ENCODE measurements at regions not wholly inside any gene's neighbourhood (a gene's known extent, or its start where the extent isn't known, plus 50 kb on each side); places are given as distances from the start of the nearest gene placed in this dataset.

- TF ChIP-seq CTCF (IDR thresholded peaks at IDR 0.05) (no peak), POLR2AphosphoS5 (IDR thresholded peaks at IDR 0.05; ENCODE audit: low read depth, low read length) (no peak), SIN3A (IDR thresholded peaks at IDR 0.05; ENCODE audit: borderline replicate concordance, insufficient read depth, low read depth, low read length) (no peak), TCF7L2 (IDR thresholded peaks at IDR 0.05; ENCODE audit: low read depth, low read length) (no peak), REST (IDR thresholded peaks at IDR 0.05; ENCODE audit: insufficient read depth in 1 of 2, low read depth in 2 of 2, low read length in 1 of 2) (no peak)
- H3K4me1 ChIP-seq (ENCODE audit: control insufficient read depth, insufficient read depth, low read length): no peaks in the 10 kb centered on the region
- intact Hi-C loops (cut with micrococcal nuclease; ENCODE audit: unreplicated experiment): no loop called here
- no peak for DNase-seq (ENCODE audit: low read depth, low spot score)
- no peaks in the 10 kb centered on the region for H3K36me3 ChIP-seq (ENCODE audit: control insufficient read depth, insufficient read depth, low read length)
- H3K27ac ChIP-seq (ENCODE audit: low read length): no peak overlapping the region
- no peak for ATAC-seq
- ChIA-PET CTCF (no interaction called here), POLR2A (no interaction called here)
- no TSS peak for BruUV-seq (replicated peaks)
- no peaks in the 10 kb centered on the region for H3K27me3 ChIP-seq (ENCODE audit: control insufficient read depth, insufficient read depth, low read length)
- in situ Hi-C loops (cut with HindIII; ENCODE audit: low pct_unique_long_range_greater_than_20kb, low sequenced_read_pairs): no loop called here
- H3K4me3 ChIP-seq (ENCODE audit: low read depth in 2 of 2, low read length in 2 of 2): no peak overlapping the region
- no peaks in the 10 kb centered on the region for H3K9me3 ChIP-seq (ENCODE audit: control insufficient read depth, insufficient read depth, low read depth, low read length)
Observed at GRCh38 chrX:69216911-69217310, 51.7 kb upstream of the PJA1 start.

DNA sequence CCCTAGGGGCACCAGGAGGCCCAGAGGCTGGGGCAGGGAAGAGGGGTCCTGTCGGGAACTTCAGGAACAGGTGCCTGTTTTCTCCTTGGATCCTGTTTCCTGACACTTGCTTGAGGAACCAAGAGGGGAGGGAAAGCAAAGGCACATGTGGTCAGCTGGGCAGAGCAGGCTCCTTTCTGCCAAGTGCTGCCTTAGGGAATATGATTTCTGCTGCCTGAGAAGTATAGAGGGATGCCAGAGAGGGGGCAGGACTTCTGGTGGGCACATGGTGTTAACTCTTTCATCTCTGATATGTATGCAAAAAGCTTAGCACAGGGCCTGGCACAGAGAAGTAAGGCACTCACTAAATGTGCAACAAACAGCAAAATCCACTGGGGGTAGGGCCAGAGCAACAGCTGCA, 51.2 kb upstream of the PJA1 start:
- TF ChIP-seq POLR2AphosphoS5 (IDR thresholded peaks at IDR 0.05; ENCODE audit: low read depth, low read length) (no peak), CTCF (IDR thresholded peaks at IDR 0.05) (no peak), TCF7L2 (IDR thresholded peaks at IDR 0.05; ENCODE audit: low read depth, low read length) (no peak), REST (IDR thresholded peaks at IDR 0.05; ENCODE audit: insufficient read depth in 1 of 2, low read depth in 2 of 2, low read length in 1 of 2) (no peak), SIN3A (IDR thresholded peaks at IDR 0.05; ENCODE audit: borderline replicate concordance, insufficient read depth, low read depth, low read length) (no peak)
- no peak overlapping the region for H3K4me3 ChIP-seq (ENCODE audit: low read depth in 2 of 2, low read length in 2 of 2)
- in situ Hi-C loops (cut with HindIII; ENCODE audit: low pct_unique_long_range_greater_than_20kb, low sequenced_read_pairs) (no loop called here), intact Hi-C loops (cut with micrococcal nuclease; ENCODE audit: unreplicated experiment) (no loop called here)
- no peaks in the 10 kb centered on the region for H3K27me3 ChIP-seq (ENCODE audit: control insufficient read depth, insufficient read depth, low read length)
- ChIA-PET CTCF (no interaction called here), POLR2A (no interaction called here)
- ATAC-seq (no peak), DNase-seq (ENCODE audit: low read depth, low spot score) (no peak)
- H3K27ac ChIP-seq (ENCODE audit: low read length): no peak overlapping the region
- H3K36me3 ChIP-seq (ENCODE audit: control insufficient read depth, insufficient read depth, low read length): no peaks in the 10 kb centered on the region
- no peaks in the 10 kb centered on the region for H3K9me3 ChIP-seq (ENCODE audit: control insufficient read depth, insufficient read depth, low read depth, low read length)
- no TSS peak for BruUV-seq (replicated peaks)
- H3K4me1 ChIP-seq (ENCODE audit: control insufficient read depth, insufficient read depth, low read length): no peaks in the 10 kb centered on the region
